Panc1 (cell line): ENCODE measurements at regions not wholly inside any gene's neighbourhood (a gene's known extent, or its start where the extent isn't known, plus 50 kb on each side); places are given as distances from the start of the nearest gene placed in this dataset.

Experiments used
- ATAC-seq: fragments of 200-7000 bp; cut with Tn5 transposase; 2 replicates; pipeline ENCODE4 v1.9.1; 2020; ENCODE audit warnings: mild to moderate bottlenecking, moderate library complexity
- BruUV-seq: library from RNA; stranded (reverse); fragments of 400-500 nt; replicated peaks from 2 replicates; lab custom pipeline; 2021; lab: Mats Ljungman, UMichigan
- CTCF ChIA-PET: fragments of 300-600 bp; sonication (Branson Sonifier 250); formaldehyde crosslinking; loops from one replicate; lab custom pipeline; 2022; ENCODE audit warnings: antibody characterized with exemption; lab: Charles Lee
- POLR2A ChIA-PET: fragments of 300-600 bp; sonication (Branson Sonifier 250); formaldehyde crosslinking; loops from one replicate; lab custom pipeline; 2022; ENCODE audit warnings: antibody characterized with exemption; lab: Charles Lee
- DNase-seq: peaks from one replicate; pipeline ENCODE4 v3.0.0-alpha.2; 2010; ENCODE audit warnings: low read depth, low spot score
- H3K27ac ChIP-seq: 2 replicates; pipeline ENCODE4 v1.5.1; 2011; ENCODE audit warnings: mild to moderate bottlenecking, low read length, inconsistent platforms
- H3K27me3 ChIP-seq: fragments of 200-500 bp; sonication (Bioruptor generic); 2 replicates; pipeline ENCODE4 v1.6.0; 2014; ENCODE audit warnings: low read length, inconsistent platforms; ENCODE audit not compliant: control insufficient read depth, insufficient read depth
- H3K36me3 ChIP-seq: fragments of 200-500 bp; sonication (Bioruptor generic); 2 replicates; pipeline ENCODE4 v1.5.1; 2014; ENCODE audit warnings: inconsistent platforms, mild to moderate bottlenecking, low read length, moderate library complexity; ENCODE audit not compliant: control insufficient read depth, insufficient read depth
- H3K4me1 ChIP-seq: 2 replicates; pipeline ENCODE4 v1.5.1; 2011; ENCODE audit warnings: inconsistent platforms, mild to moderate bottlenecking, low read length, moderate library complexity; ENCODE audit not compliant: control insufficient read depth, insufficient read depth
- H3K4me3 ChIP-seq, 2 experiments: 2 replicates each; pipeline ENCODE4 v1.5.1; 2011 to 2012; ENCODE audit warnings: low read depth in 2 of 2, low read length in 2 of 2, mild to moderate bottlenecking in 2 of 2, inconsistent platforms in 1 of 2, moderate library complexity in 1 of 2
- H3K9me3 ChIP-seq: fragments of 200-500 bp; sonication (Bioruptor generic); 2 replicates; pipeline ENCODE4 v1.5.1; 2014; ENCODE audit warnings: low read depth, mild to moderate bottlenecking, inconsistent platforms, low read length, moderate library complexity; ENCODE audit not compliant: control insufficient read depth, insufficient read depth
- POLR2AphosphoS5 ChIP-seq: IDR thresholded peaks from 2 replicates; pipeline ENCODE4 v1.6.1; 2012; ENCODE audit warnings: mild to moderate bottlenecking, low read depth, low read length, moderate library complexity
- SIN3A ChIP-seq: IDR thresholded peaks from 2 replicates; pipeline ENCODE4 v1.6.1; 2012; ENCODE audit warnings: low read depth, mild to moderate bottlenecking, low read length, moderate library complexity, borderline replicate concordance; ENCODE audit not compliant: insufficient read depth
- TCF7L2 ChIP-seq: IDR thresholded peaks from 2 replicates; pipeline ENCODE4 v1.6.1; 2011; ENCODE audit warnings: mild to moderate bottlenecking, low read depth, low read length, inconsistent platforms
- in situ Hi-C: cut with HindIII; loops from 2 replicates; pipeline ENCODE4 v1.10.0; 2016; ENCODE audit warnings: low sequenced_read_pairs, low pct_unique_long_range_greater_than_20kb
- intact Hi-C: fragments of 100-400 bp; cut with micrococcal nuclease; formaldehyde crosslinking; loops from one replicate; pipeline ENCODE4 v1.10.0; 2022; ENCODE audit not compliant: unreplicated experiment
- TF ChIP-seq, protein P1 (sequence below): fragments of 450-650 bp; IDR thresholded peaks from 2 replicates; pipeline ENCODE4 v1.5.1; 2017; ENCODE audit warnings: mild to moderate bottlenecking
- TF ChIP-seq, protein P2 (sequence below), 2 experiments: IDR thresholded peaks; 2 replicates each; pipeline ENCODE4 v1.6.1; 2011 to 2012; ENCODE audit warnings: low read depth in 2 of 2, control low read depth in 1 of 2, low read length in 1 of 2, mild to moderate bottlenecking in 1 of 2, moderate library complexity in 1 of 2; ENCODE audit not compliant: insufficient read depth in 1 of 2

DNA sequence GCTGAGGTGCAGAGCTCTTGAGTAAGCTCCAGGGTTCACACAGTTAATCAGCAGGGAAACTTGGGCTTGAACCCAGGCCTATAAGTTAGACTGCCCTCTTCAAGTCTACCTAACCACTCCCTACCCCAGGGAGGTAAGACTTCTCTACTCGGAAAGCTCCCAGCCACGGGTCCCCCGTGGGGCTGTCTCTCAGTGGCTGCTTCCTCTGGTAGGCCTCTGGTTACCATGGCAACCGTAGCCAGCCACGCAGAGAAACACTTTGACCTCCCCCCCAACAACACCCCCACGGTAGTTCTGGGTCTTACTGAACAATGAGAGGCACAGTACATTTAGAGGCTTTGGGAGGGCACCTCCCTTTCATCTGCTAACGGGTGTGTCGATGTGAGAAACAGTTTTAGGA, 245.2 kb downstream of the AACS start:
- no peaks in the 10 kb centered on the region; the same call in 1 of the 2 replicates for H3K27me3 ChIP-seq
- H3K4me3 ChIP-seq: no peak overlapping the region
- DNase-seq (no peak), ATAC-seq (no peak)
- no peaks in the 10 kb centered on the region for H3K9me3 ChIP-seq
- in situ Hi-C loops: no loop called here
- H3K36me3 ChIP-seq: no peaks in the 10 kb centered on the region; the same call in 1 of the 2 replicates
- no peaks in the 10 kb centered on the region for H3K4me1 ChIP-seq
- ChIA-PET CTCF (no interaction called here), POLR2A (no interaction called here)
- intact Hi-C loops: no loop called here
- no TSS peak for BruUV-seq
- H3K27ac ChIP-seq: no peak overlapping the region
- TF ChIP-seq, protein P1, sequence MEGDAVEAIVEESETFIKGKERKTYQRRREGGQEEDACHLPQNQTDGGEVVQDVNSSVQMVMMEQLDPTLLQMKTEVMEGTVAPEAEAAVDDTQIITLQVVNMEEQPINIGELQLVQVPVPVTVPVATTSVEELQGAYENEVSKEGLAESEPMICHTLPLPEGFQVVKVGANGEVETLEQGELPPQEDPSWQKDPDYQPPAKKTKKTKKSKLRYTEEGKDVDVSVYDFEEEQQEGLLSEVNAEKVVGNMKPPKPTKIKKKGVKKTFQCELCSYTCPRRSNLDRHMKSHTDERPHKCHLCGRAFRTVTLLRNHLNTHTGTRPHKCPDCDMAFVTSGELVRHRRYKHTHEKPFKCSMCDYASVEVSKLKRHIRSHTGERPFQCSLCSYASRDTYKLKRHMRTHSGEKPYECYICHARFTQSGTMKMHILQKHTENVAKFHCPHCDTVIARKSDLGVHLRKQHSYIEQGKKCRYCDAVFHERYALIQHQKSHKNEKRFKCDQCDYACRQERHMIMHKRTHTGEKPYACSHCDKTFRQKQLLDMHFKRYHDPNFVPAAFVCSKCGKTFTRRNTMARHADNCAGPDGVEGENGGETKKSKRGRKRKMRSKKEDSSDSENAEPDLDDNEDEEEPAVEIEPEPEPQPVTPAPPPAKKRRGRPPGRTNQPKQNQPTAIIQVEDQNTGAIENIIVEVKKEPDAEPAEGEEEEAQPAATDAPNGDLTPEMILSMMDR: no peak
- no peak for TF ChIP-seq TCF7L2
- TF ChIP-seq, protein P2, sequence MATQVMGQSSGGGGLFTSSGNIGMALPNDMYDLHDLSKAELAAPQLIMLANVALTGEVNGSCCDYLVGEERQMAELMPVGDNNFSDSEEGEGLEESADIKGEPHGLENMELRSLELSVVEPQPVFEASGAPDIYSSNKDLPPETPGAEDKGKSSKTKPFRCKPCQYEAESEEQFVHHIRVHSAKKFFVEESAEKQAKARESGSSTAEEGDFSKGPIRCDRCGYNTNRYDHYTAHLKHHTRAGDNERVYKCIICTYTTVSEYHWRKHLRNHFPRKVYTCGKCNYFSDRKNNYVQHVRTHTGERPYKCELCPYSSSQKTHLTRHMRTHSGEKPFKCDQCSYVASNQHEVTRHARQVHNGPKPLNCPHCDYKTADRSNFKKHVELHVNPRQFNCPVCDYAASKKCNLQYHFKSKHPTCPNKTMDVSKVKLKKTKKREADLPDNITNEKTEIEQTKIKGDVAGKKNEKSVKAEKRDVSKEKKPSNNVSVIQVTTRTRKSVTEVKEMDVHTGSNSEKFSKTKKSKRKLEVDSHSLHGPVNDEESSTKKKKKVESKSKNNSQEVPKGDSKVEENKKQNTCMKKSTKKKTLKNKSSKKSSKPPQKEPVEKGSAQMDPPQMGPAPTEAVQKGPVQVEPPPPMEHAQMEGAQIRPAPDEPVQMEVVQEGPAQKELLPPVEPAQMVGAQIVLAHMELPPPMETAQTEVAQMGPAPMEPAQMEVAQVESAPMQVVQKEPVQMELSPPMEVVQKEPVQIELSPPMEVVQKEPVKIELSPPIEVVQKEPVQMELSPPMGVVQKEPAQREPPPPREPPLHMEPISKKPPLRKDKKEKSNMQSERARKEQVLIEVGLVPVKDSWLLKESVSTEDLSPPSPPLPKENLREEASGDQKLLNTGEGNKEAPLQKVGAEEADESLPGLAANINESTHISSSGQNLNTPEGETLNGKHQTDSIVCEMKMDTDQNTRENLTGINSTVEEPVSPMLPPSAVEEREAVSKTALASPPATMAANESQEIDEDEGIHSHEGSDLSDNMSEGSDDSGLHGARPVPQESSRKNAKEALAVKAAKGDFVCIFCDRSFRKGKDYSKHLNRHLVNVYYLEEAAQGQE (IDR thresholded peaks at IDR 0.05; ENCODE audit: insufficient read depth in 1 of 2, low read depth in 2 of 2, low read length in 1 of 2): no peak
- TF ChIP-seq POLR2AphosphoS5: no peak
- TF ChIP-seq SIN3A: no peak

DNA sequence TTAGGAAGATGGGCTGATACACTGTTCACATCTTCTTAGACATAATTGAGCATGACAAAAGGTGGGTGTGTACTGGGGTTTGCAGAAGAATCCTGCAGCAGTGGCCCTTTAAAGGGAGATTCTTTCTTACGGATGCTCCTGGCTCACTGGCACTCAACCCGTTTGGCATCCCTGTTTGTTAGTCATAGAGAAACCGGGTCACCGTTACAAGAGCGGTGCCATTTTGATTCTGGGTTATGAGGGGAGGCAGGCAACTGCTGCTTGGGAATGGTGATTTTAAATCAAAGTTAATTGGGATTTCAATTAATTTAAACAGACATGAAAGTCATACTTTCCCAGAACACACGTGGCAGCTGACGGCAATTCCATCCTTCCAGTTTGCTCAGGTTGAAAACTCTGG, 245.8 kb downstream of the AACS start:
- Histone ChIP-seq H3K4me1 (no peaks in the 10 kb centered on the region), H3K27me3 (no peaks in the 10 kb centered on the region; the same call in 1 of the 2 replicates), H3K27ac (no peak overlapping the region), H3K36me3 (no peaks in the 10 kb centered on the region; the same call in 1 of the 2 replicates), H3K9me3 (no peaks in the 10 kb centered on the region), H3K4me3 (no peak overlapping the region)
- intact Hi-C loops: no loop called here
- TF ChIP-seq POLR2AphosphoS5: no peak
- TF ChIP-seq, protein P2 (IDR thresholded peaks at IDR 0.05; ENCODE audit: insufficient read depth in 1 of 2, low read depth in 2 of 2, low read length in 1 of 2): no peak
- TF ChIP-seq SIN3A: no peak
- no peak for TF ChIP-seq TCF7L2
- TF ChIP-seq, protein P1: no peak
- CTCF ChIA-PET: no interaction called here
- ATAC-seq: no peak
- in situ Hi-C loops: no loop called here
- no TSS peak for BruUV-seq
- no peak for DNase-seq
- POLR2A ChIA-PET: no interaction called here
